ENCODE measurements at regions not wholly inside any gene's neighbourhood (a gene's known extent, or its start where the extent isn't known, plus 50 kb on each side); places are given as distances from the start of the nearest gene placed in this dataset.

DNA sequence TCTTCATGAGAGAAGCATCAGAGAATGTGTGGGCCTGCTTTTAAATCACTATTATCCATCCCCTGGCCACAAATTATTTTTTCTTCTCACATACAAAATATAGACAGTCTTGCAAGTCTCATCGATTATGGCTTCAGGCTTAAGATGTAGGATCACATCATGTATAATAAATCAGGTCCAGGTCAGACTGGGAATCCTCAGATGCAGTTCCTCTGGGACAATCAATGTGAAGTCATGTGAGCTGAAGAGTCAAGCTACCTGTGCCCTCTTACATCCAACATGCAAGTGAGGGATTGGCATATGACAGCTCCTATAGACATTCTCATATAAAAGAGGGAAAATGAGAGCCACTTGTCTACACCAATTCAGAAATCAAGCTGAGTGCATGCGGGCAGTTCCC lies 631.8 kb downstream of the PTPRU start:
- no peak for DNase-seq

DNA sequence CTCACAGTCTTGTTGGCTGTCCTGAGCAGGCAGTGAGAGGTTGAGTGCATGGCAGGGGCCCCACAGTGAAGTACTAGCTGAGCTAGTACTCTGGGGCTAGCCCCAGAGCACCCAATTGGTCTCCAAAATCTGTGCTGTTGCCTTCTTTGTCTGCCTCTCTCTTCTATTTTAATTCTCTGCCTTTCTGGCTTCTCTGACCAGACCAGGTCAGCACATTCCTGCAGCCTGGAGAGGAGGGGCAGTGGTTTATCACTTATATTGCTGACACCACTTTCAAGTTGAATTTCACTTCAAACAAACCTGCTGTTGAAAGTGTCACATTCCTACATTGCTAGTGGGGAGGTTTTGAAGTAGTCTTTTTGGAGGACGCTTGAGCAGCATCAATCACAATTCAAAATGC lies 628.7 kb downstream of the PTPRU start:
- no peak for DNase-seq

DNA sequence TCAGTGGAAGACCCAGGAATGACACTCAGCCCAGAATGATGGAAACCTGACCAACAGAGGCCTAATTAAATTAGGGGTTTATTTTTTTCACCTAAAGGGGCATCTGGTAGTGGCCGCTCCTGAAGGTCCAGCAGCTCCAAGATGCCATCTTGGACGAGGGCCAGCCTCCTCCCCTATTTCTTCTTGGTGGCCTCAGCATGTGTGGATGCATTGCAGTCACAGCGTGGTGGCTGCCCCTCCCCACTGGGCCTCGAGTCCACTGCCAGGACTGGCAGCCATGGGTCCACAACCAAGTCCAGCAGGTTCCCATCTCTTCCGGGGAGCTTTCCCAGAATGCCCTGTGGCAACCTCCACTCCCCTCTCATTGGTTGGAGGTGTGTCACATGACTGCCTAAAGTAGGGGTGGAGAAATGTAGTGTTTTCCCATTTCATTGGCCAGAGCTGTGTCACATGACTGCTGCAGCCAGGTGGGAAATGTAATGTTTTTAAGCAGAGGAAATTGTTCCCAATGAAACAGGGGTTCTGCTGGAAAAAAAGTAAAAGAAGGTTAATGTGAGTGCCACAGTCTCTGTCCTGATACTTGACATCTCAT lies 628.2 kb downstream of the PTPRU start:
- no peak for DNase-seq

DNA sequence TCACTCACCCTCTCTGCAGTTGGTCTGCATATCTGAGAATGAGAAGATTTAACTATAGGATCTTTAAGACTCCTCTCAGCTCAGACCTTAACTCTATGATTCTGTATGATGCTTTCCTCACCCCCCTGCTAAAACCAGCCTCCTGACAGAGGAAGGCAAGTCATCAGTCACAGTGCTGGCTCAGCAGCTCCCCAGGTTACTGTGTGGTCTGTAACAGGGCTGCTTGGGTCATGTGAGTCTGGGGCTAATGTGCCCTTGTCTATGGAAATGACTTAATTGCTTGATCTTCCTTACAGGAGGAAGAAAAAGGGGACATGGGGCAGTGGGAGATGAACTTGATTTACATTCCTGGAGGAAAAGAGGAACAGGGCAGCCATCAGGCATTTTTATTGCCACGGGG lies 625.6 kb downstream of the PTPRU start:
- DNase-seq, result no peak

DNA sequence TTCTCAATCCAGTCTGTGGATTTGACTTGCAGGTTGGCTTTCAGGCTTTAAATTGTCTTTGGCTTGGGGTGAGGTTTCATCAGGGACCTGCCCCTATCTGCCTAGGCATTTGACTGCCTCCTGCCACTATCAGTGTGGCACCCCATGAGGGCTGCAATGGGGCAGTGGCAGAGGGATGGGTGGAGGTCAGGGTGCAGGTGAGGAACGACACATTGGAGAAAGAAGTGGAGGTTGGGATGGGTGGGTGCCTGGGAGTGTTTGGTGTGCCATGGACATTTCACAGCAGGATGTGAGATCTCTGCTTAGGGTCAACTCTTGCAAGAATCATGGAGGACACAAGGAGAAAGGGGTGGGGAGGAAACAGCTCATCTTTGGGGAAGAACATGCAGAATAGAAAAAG lies 625.1 kb downstream of the PTPRU start:
- no peak for DNase-seq

DNA sequence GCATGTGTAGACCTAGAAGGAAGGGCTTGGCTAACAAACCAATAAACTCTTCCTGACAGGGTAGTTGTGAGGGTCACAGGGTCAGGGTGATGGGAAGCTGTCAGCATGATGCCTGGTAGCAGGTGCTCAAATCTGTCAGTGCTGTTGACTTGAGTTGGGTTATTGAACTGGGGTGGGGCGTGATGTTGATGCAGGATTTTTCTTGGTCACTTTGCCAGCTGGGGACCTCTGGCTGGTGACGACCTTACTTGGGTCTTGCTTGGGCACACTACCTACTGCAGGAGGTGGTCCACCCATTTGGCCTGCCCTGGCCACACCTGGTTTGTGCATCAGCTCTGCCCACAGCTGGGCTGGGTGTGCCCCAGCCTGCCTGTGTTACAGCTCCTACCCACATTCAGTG lies 624.4 kb downstream of the PTPRU start:
- no peak for DNase-seq

DNA sequence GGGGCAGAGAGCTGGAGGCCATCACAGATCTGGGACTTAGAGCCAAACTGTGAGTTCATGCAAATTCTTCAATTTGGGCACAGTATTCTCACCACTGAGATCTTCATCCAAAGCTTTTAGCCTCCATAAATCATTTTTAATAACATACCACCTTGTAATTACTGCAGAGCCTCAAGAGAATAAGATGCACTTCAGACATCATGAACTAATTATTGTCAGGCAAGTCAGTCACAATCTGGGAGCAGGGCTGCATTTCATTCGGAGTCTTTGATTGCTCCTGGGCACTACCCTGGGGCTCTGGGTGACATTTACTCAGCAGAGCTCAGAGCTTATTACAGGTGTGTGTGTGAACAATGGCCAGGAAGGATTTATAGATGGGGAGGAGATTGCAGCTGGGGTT lies 623.7 kb downstream of the PTPRU start:
- DNase-seq, result no peak

DNA sequence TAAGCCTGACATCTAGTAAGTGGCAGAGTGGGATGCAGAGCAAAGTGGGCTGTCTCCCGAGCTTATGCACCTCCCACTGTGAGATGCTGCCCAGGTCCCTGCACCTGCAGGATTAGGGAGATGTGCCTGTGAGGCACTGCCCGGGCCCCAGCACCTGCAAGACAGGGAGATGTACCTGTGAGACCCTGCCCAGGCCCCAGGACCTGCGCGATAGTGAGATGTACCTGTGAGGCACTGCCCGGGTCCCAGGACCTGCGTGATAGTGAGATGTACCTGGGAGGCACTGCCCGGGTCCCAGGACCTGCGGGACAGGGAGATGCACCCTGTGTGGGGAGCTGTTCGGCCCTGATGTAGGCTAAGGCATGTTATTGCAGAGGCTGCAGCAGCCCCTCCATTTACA lies 622.8 kb downstream of the PTPRU start:
- no peak for DNase-seq

DNA sequence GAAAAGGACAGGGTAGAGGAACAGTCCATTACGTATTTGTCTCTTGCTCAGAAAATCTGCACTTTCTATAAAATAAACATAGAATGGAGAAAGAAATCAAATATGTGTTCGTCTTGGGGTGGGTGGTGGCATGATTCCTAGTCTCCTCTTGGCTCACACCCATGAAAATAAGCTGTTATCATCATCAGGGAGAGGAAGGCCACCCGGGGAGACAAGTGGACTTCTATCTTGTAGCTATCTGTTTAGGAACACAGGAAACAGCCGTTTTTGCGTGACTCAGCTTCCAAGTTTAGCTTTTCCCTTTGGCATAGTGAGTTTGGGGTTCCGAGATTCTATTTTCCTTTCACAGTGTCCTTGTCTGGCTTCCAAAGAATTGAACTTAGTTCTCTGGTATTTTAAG lies 622.3 kb downstream of the PTPRU start:
- no peak for DNase-seq

DNA sequence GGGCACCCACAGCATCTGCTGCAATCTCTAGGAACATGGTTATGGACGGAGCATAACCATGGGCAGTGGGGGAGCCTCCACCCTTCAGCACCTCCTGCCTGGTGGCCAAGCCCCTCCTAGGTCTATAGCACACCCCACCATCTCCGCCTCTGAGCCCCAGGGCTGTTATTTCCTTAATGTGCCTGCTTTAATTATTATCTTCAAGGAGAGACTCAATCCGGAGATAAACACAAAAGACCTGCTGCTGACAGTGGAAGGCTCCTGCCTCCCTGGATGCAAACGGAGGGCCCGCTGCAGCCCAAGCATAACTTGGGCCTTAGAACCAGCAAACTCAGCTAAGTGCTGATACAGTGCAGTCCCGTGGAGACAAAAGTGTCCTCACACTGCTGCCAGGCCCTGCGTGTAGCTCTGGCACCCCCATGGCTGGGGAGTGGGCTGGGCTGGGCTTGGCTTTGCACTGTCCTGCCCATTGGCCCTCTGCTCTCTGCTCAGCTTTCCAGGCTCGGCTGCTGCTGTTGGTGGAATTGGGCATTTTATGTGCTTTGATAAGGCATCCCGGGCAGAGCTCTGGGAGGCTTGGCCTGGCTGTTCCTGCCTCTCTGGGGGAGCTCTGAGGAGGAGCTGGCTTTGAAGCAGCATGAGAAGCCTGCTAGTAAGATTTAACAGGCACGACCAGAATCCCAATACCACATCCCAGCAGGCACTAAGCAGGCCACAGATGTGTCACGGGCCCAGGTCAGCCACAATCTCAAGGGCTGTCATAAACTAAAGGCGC lies 620.2 kb downstream of the PTPRU start:
- DNase-seq, result no peak

DNA sequence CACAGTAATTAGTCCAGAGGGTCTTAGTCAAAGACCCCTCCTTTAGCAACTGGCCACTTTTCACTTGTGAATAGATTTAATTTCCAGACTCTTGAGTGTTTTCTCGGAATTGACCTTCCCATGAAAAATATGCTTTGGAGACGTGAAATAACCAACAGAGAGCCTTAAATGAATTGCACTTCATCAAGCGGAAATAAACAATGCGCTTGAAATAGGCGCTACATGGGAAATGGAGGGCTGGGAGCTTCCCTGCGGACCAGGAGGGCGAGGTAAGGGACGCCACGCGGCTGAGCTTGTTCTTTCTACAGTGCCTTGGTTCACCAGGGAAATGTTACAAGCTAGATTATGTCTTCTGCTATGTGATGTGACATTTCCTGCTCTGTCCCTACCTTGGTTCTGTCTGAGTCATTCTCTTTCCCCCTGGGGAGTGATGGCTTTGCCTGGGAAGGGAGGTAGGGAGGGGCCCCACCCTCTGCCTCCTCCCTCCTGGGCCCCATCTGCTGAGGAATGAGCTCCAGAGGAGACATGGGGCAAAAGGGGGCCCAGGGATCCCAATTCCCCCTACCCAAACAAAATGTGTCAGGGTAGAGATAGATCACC lies 619.3 kb downstream of the PTPRU start:
- DNase-seq, result no peak

DNA sequence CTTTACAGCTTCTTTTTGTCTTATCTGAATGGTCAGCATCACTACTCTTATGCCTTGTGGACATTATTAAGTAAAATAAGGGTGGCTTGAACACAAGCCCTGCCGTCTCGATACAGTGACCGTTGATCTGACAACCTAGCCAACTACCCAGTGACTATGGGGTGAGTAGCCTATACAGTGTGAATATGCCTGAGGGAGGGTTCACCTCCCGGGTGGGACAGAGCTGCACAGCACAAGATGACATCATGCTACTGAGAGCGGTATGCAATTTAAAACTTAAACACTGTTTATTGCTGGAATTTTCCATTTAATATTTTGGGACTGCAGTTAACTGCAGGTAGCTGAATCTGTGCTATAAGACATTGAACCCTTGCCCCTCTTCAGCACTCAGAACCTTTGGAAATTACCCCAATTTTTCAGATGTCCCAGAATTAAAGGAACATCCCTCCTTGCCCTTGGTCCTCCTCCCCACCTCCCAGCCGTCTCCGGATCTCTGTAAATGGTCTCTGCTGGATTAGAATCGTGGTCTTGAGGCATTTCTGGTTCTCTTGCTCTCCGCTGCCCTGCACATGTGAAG lies 618.5 kb downstream of the PTPRU start:
- DNase-seq, result no peak

DNA sequence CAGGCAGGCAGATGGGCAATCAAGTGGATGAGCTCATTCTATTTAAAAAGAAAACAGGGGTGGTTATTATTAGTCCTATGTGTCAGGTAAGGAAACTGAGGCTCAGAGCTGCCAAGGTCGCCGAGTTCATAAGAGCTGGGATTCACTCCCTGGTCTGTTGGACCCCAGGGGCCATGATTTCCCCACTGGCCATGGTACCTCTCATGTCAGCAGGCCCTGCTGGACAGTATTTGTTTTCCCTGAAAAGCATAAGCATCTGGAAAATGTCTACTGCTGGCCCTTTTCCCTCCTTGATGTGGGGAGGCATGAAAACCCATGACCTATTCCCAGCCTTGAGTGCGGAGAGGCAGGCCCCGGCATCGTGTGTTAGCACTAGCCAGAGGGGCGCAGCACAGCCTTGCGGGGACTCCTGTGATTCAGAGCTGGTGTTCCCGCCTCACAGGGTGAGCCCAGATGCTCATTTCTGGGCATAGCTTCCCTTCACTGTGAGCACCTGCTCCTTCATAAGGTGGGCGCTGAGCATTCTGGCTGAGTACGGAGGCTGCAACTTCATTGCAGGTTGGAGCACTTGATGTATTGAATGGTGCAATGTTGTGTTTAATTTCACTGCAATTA lies 617.5 kb downstream of the PTPRU start:
- DNase-seq, result no peak

DNA sequence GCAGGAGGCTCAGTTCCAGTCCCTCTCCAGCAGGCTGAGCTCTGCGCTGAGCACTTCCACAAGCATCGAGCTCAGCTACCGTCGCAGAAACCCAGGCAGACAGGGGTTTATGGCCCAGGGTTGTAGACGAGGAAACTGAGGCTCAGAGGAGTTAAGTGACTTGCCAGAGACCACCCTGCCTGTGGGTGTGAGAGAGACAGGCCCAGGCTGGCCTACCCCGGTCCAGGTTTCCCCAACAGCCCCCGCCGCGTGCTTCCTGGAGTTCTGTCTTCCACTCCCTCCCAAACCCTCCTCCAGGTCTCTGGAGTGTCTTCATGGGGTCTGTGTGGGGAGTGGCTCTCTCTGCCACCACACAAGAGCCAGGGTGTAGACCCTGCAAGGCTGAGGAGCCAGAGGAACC lies 615.9 kb downstream of the PTPRU start:
- DNase-seq, result no peak

DNA sequence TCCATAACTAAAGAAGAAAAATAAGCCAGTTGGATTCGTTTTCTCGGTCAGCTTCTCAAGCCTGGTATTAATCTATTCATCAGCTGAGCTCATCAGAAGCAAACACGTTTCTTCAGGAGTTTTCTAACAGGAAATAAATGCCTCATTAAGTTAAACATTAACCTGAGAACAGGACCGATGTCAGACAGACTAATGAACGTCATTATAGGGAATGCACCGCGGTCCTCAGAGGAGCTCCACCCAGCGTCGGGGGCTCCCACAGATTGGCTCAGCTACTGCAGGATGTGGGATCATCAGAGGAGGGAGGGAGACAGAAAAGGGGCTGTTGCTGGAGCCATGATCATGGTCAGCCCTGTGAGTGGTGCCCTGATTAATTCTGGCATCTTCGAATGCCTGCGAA lies 615.4 kb downstream of the PTPRU start:
- DNase-seq, result no peak

DNA sequence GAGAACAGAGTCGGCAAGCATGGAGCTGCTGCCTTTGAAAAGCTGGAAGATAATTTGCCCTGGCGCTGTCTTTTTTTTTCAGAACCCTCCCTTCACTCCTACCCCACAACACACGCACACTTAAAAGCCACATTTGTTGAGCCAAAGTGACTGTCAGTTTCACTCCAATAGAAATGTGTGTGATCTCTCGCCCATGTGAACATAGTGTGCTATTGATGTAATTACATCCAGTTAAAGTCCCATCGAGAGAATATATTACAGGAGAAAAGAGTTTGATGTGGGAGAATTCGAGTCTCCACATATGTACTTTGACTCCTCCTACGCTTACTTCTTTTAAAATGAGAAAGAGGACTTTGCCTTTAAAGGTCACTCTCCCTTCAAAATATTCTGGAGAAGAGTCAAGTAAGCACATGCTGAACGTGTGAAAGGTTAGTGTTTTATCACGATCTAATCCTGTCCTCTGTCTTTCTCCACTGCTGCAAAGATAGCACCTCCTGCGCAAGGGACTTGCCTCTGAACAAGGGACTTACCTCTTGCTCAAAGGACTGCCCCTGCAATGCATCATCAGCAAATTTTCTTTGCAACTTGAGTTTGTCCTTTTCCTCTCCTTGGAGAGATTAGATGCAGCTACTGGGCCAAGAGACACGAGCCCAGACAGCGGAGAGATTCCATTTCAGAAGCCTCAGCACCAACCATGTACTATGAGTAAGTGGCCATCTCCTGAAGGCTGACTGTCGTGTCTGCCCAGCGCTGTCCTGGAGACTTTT lies 613.9 kb downstream of the PTPRU start:
- no peak for DNase-seq

DNA sequence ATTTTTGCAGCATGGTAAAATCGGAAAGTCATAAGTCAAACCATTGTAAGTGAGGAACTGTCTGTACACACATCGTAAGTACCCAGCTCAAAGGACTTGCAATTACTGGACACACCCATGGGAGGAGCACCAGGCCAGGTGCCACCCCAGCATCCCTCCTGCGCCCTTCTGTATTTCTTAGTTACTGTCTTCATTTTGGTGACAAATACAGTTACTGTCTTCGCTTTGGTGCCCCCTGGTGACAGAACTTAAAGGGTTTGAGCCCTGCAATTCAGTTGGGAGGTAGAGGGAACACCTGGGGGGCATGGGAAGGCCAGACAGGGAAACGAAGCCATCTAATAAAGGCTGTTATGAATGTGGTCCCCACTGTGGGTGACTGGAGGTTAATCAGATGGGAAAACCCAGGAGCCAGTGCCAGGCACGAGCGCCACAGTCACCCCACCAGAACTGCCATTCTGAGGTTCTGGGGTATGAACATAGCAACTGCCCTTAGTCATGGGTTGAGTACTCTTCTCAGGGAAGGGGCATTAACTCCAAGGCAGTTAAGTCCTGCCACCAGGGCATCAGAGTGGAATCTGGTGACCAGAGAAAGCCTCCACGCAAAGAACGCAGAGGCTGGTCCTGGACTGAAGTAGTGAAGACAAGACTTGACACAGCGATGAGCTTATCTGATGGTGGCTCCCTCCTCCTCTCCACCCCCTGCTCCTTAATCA lies 612.9 kb downstream of the PTPRU start:
- no peak for DNase-seq

DNA sequence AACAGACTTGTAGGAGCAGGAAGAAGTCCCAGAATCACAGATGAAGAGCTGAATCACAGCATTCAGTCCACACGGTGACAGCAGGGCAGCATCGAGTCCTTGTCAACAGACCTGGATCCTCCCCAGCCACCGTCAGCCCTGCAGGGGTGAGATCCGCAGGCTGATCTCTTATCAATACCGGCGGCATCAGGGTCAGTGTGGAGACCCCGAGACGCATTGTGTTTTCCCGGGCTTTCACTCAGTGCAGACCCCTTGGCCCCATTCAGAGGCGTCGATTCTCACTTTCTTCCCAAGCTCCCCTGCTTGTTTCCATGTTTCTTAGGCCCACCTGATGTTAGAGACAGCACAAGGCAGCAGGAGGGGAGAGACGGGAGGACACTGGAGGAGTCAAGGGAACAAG lies 609.6 kb downstream of the PTPRU start:
- DNase-seq, result no peak

DNA sequence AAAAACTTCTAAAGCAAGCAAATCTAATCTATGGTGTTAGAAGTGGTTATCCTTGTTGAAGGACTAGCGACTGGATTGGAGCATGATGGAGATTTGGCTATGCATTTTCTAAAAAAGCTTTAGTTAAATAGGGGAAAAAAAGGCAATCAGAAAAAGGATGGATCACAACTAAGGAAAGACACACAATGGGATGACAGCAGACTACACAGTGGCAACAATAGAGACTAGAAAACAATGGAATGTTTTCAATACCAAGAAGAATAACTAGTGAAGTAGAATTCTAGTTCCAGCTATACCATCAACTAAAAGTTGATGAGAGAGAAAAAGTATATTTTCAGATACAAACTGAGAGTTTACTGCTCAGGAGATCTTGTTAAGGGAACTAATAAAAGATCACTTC lies 605.8 kb downstream of the PTPRU start:
- DNase-seq, result no peak

DNA sequence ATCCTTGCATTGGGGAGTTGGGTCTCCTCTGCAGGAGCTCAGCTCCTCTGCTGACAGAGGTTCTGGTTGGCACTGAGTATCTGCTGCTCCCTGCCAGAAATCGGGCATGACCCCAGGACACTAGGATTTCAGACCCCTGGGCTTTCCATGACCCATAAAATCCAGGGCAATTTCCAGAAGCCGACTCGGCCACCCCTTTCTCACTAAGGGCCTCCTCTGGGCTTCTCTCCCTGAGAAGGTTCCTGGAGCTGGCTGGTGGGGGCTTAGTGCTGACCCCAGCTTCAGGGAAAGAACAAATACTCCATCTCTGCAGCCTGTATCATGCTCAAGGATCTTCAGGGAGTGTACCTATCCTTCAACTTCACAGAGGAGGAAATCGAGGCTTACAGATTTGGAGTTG lies 603.4 kb downstream of the PTPRU start:
- DNase-seq, result no peak

DNA sequence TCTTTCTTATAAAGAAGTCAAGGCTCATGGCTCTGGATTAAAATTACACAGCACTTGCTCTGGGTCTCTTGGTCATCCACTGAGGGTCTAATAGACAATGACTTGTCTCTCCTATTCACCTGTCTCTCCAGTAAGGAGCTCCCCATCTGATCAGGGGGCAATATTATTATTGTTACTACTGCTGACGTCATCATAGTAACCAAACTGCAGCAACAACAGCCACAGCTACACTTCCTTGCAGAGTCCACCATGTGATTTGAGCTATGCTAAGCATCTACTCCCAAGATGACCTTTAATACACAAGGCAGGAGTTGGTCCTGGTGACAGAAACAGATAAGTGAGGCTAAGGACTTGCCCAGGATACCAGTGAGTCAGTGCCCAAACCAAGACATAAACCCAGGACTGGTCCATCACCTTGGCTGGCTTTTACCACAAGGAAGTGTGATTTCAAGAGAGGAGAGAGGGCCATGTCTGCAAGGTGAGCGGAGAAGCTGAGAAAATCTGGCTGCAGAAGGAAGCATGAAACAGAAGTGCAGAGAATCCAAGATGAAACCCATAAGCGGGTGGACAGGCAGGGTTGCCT lies 602.5 kb downstream of the PTPRU start:
- DNase-seq, result no peak
